Sigmoid colon (tissue), 6 donors: ENCODE measurements at regions not wholly inside any gene's neighbourhood (a gene's known extent, or its start where the extent isn't known, plus 50 kb on each side); places are given as distances from the start of the nearest gene placed in this dataset.

ENCODE experiments used
- DNase-seq: peaks from one replicate; pipeline ENCODE4 v3.0.0-alpha.2; 2019
- H3K27ac ChIP-seq, 4 donors: fragments of 200-600 bp; sonication (generic); one replicate each; pipeline ENCODE4 v1.5.1; 2016 to 2019; ENCODE audit warnings: mild to moderate bottlenecking in 1 of 4
- H3K27me3 ChIP-seq, 3 donors: fragments of 200-600 bp; sonication (generic); one replicate each; pipeline ENCODE4 v1.5.1; 2019; ENCODE audit warnings: mild to moderate bottlenecking in 1 of 3
- H3K36me3 ChIP-seq, 4 donors: fragments of 200-600 bp; sonication (generic); one replicate each; pipeline ENCODE4 v1.5.1; 2016 to 2019
- H3K4me1 ChIP-seq, 4 donors: fragments of 200-600 bp; sonication (generic); one replicate each; pipeline ENCODE4 v1.5.1; 2017 to 2019
- H3K4me3 ChIP-seq, 4 donors: fragments of 200-600 bp; sonication (generic); one replicate each; pipeline ENCODE4 v1.5.1; 2017 to 2019; ENCODE audit warnings: mild to moderate bottlenecking in 2 of 4, moderate library complexity in 1 of 4
- H3K9me3 ChIP-seq, 4 donors: fragments of 200-600 bp in 3 of 4; sonication (generic) in 3 of 4; one replicate each; pipeline versions ENCODE4 v1.5.1 to v1.6.1; 2013 to 2019
- CTCF ChIP-seq, 4 experiments: fragments of 450-650 bp in 3 of 4; fragments of 200-600 bp in 1 of 4; IDR thresholded peaks; one replicate each; pipeline ENCODE4 v1.5.1; 2016 to 2019; ENCODE audit warnings: antibody characterized with exemption in 4 of 4, mild to moderate bottlenecking in 3 of 4, moderate library complexity in 2 of 4
- EP300 ChIP-seq, 4 donors: sonication (generic); formaldehyde crosslinking; IDR thresholded peaks; one replicate each; pipeline ENCODE4 v1.6.1; 2017; ENCODE audit warnings: antibody characterized with exemption in 4 of 4
- POLR2A ChIP-seq, 2 donors: fragments of 450-650 bp; IDR thresholded peaks; one replicate each; pipeline ENCODE4 v1.6.1; 2016; ENCODE audit warnings: antibody characterized with exemption in 2 of 2, mild to moderate bottlenecking in 2 of 2, moderate library complexity in 2 of 2
- POLR2AphosphoS5 ChIP-seq, 4 donors: sonication (generic); formaldehyde crosslinking; IDR thresholded peaks; one replicate each; pipeline ENCODE4 v1.6.1; 2017; ENCODE audit warnings: antibody characterized with exemption in 4 of 4
- WGBS, 2 donors: extraction: QIAGEN DNeasy Blood & Tissue Kit; methylation state at CpG; one replicate each; pipeline ENCODE4 v1.1.7; 2013; 5-methylcytosine and 5-hydroxymethylcytosine counted together
- intact Hi-C: fragments of 100-400 bp; cut with DNase I; formaldehyde crosslinking; loops from one replicate; pipeline ENCODE4 v1.15.1; 2023
- donor health status: healthy with polysubstance abuse.
- donor health status: healthy.

GRCh38 chr18:60996326-60996725 lies 336.9 kb upstream of the CDH20 start:
- Histone ChIP-seq H3K4me3 (no peak overlapping the region), H3K27ac (no peak overlapping the region), H3K27me3 (no peaks in the 10 kb centered on the region), H3K36me3 (no peaks in the 10 kb centered on the region), H3K4me1 (no peaks in the 10 kb centered on the region), H3K9me3 (no peaks in the 10 kb centered on the region)
- intact Hi-C loops, result no loop called here
- DNase-seq, result no peak
- TF ChIP-seq POLR2A (IDR thresholded peaks at IDR 0.05) (no peak), CTCF (IDR thresholded peaks at IDR 0.05) (no peak), EP300 (IDR thresholded peaks at IDR 0.05) (no peak), POLR2AphosphoS5 (IDR thresholded peaks at IDR 0.05) (no peak)
- WGBS, 2 donors, result 70 to 78% methylated on average over 1 of the region's 1 CpG

DNA sequence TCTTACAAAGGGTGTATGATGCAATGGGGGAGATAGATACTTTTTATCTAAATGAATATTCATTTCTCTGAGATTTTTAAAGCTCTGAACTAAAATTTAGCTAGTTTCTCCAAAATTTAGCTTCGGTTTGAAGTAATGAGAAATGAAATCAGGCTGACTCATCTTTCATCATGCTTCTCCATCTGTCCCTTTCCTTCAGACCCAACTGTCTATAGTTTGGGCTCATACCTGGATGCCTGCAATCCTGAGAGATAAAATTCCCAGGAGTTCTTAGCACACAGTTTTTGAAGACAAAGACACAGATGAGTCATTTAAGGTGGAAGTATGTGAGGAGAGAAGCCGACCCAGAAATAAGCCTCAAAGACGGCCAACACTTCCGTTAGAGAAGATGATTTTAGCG lies 336.4 kb upstream of the CDH20 start:
- 91 to 93% methylated on average over 5 of the region's 5 CpGs for WGBS, 2 donors
- intact Hi-C loops, result no loop called here
- Histone ChIP-seq H3K27ac (no peak overlapping the region), H3K4me3 (no peak overlapping the region), H3K9me3 (no peaks in the 10 kb centered on the region), H3K27me3 (no peaks in the 10 kb centered on the region), H3K4me1 (no peaks in the 10 kb centered on the region), H3K36me3 (no peaks in the 10 kb centered on the region)
- TF ChIP-seq POLR2A (IDR thresholded peaks at IDR 0.05) (no peak), POLR2AphosphoS5 (IDR thresholded peaks at IDR 0.05) (no peak), CTCF (IDR thresholded peaks at IDR 0.05) (no peak), EP300 (IDR thresholded peaks at IDR 0.05) (no peak)
- no peak for DNase-seq

DNA sequence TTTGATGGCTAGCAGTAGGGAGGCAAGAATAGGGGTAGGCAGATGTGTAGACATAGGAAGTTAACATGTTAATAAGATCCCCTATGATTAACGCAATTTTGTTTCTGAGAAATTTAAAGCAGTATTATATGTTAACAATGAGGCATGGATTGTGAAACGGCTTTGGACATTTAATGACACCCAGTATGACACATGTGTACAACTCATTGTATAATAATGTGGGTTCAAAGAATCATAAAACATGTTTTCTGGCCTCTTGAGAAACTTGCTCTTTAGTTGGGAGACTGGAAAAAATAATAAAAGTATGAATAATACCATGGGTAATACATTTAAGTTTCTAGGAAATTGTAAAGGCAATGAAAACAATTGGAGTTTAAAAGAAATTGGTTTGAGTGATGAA lies 332.1 kb upstream of the CDH20 start:
- H3K4me3 ChIP-seq, result no peak overlapping the region
- 75 to 86% methylated on average over 2 of the region's 2 CpGs for WGBS, 2 donors
- no peaks in the 10 kb centered on the region for H3K9me3 ChIP-seq
- H3K27me3 ChIP-seq, result no peaks in the 10 kb centered on the region
- H3K36me3 ChIP-seq, result no peaks in the 10 kb centered on the region
- intact Hi-C loops, result no loop called here
- no peak for DNase-seq
- TF ChIP-seq CTCF (IDR thresholded peaks at IDR 0.05) (no peak), EP300 (IDR thresholded peaks at IDR 0.05) (no peak), POLR2A (IDR thresholded peaks at IDR 0.05) (no peak), POLR2AphosphoS5 (IDR thresholded peaks at IDR 0.05) (no peak)
- H3K4me1 ChIP-seq, result no peaks in the 10 kb centered on the region
- H3K27ac ChIP-seq, result no peak overlapping the region

GRCh38 chr18:61006687-61007224 lies 326.5 kb upstream of the CDH20 start:
- H3K36me3 ChIP-seq, result no peaks in the 10 kb centered on the region
- WGBS, 2 donors, result 83 to 89% methylated on average over 4 of the region's 4 CpGs
- intact Hi-C loops, result no loop called here

More at GRCh38 chr18:61006687-61007224, 326.5 kb upstream of the CDH20 start:
- Histone ChIP-seq H3K4me1 (no peaks in the 10 kb centered on the region), H3K9me3 (no peaks in the 10 kb centered on the region), H3K4me3 (no peak overlapping the region), H3K27ac (no peak overlapping the region), H3K27me3 (no peaks in the 10 kb centered on the region)
- TF ChIP-seq POLR2A (IDR thresholded peaks at IDR 0.05) (no peak), CTCF (IDR thresholded peaks at IDR 0.05) (no peak), EP300 (IDR thresholded peaks at IDR 0.05) (no peak), POLR2AphosphoS5 (IDR thresholded peaks at IDR 0.05) (no peak)
- DNase-seq, result no peak
